HFFc6 (cell line): ENCODE measurements at regions not wholly inside any gene's neighbourhood (a gene's known extent, or its start where the extent isn't known, plus 50 kb on each side); places are given as distances from the start of the nearest gene placed in this dataset.

ENCODE experiments used
- DNase-seq: peaks from one replicate; pipeline ENCODE4 v3.0.0-alpha.2; 2018
- H3K27ac Mint-ChIP-seq: 2 replicates; pipeline ENCODE4 v1.8.0; 2020; ENCODE audit warnings: mild to moderate bottlenecking, mixed read lengths
- H3K27me3 Mint-ChIP-seq: 2 replicates; pipeline ENCODE4 v1.8.0; 2021; ENCODE audit warnings: mild to moderate bottlenecking, moderate library complexity, mixed read lengths; ENCODE audit not compliant: insufficient read depth
- H3K36me3 Mint-ChIP-seq: 2 replicates; pipeline ENCODE4 v1.8.0; 2021; ENCODE audit warnings: low read depth, mixed read lengths
- H3K4me1 Mint-ChIP-seq: 2 replicates; pipeline ENCODE4 v1.8.0; 2020; ENCODE audit warnings: low read depth, mixed read lengths
- H3K4me3 Mint-ChIP-seq: 2 replicates; pipeline ENCODE4 v1.8.0; 2020; ENCODE audit warnings: mild to moderate bottlenecking, moderate library complexity, mixed read lengths
- H3K9me3 Mint-ChIP-seq: 2 replicates; pipeline ENCODE4 v1.8.0; 2020; ENCODE audit warnings: mild to moderate bottlenecking, mixed read lengths
- TF ChIP-seq, protein P1 (sequence below): fragments of 200-600 bp; sonication (generic); IDR thresholded peaks from 2 replicates; pipeline ENCODE4 v1.5.0; 2021; ENCODE audit warnings: antibody characterized with exemption, mild to moderate bottlenecking

DNA sequence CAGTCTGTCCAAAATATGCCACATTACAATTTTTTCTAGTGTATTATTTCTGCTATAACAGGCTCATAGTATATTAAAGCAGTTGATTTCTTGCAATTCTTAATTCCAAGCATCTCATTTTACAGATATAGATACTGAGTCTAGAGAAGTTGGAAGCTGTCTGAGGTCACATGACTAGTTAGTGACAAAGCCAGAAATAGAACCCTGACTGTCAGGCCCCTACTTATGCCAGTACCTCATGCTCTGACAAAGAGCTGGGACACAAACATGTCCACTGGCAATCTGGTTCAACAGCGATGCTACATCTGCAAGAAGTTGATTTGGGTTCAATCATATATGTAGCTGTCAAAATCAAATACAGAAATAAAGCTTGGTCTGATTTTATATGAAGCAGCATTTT is 750.4 kb upstream of the FAM98A start:
- TF ChIP-seq, protein P1, sequence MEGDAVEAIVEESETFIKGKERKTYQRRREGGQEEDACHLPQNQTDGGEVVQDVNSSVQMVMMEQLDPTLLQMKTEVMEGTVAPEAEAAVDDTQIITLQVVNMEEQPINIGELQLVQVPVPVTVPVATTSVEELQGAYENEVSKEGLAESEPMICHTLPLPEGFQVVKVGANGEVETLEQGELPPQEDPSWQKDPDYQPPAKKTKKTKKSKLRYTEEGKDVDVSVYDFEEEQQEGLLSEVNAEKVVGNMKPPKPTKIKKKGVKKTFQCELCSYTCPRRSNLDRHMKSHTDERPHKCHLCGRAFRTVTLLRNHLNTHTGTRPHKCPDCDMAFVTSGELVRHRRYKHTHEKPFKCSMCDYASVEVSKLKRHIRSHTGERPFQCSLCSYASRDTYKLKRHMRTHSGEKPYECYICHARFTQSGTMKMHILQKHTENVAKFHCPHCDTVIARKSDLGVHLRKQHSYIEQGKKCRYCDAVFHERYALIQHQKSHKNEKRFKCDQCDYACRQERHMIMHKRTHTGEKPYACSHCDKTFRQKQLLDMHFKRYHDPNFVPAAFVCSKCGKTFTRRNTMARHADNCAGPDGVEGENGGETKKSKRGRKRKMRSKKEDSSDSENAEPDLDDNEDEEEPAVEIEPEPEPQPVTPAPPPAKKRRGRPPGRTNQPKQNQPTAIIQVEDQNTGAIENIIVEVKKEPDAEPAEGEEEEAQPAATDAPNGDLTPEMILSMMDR: no peak
- no peak for DNase-seq
- Mint-ChIP-seq H3K9me3 (peaks cover 23% of the 10 kb centered on the region), H3K27me3 (no peaks in the 10 kb centered on the region; the same call in 1 of the 2 replicates), H3K36me3 (no peaks in the 10 kb centered on the region), H3K4me3 (no peak overlapping the region), H3K4me1 (no peaks in the 10 kb centered on the region), H3K27ac (no peak overlapping the region)

DNA sequence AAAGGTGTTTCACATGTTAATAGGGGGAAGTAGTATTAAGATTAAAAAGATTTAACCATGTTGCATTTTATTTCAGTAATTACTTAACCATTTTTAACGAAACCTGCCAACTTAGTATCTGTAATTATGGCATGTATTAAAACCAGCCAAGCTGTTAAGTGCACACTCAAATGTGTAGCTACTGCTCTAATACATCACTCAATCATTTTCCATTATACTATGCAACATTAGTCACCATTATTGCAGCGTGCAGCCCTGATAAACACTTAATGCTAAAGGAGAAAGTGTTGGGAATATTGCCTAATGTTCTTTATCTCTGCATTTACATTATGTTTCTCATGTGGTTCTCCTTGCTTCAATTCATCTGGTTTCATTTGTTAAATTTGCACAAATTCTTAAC is 745.9 kb upstream of the FAM98A start:
- no peaks in the 10 kb centered on the region for H3K36me3 Mint-ChIP-seq
- H3K4me3 Mint-ChIP-seq: no peak overlapping the region
- H3K9me3 Mint-ChIP-seq: peaks cover 14% of the 10 kb centered on the region
- H3K27me3 Mint-ChIP-seq: no peaks in the 10 kb centered on the region
- TF ChIP-seq, protein P1: no peak
- H3K4me1 Mint-ChIP-seq: no peaks in the 10 kb centered on the region
- H3K27ac Mint-ChIP-seq: no peak overlapping the region
- no peak for DNase-seq

DNA sequence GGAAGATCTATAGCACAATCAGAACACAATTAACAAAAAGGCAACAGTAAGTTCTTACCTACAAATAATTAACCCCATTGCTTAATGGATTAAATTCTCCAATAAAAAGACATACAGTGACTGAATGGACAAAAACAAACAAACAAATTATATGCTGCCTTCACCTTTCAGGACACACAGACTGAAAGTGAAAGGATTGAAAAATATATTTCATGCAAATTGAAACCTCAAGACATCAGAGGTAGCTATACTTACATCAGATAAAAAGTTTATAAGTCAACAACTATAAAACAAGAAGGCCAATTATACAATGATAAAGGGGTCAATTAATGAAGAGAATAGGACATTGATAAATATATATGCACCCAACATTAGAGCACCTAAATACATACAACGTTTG is 741.2 kb upstream of the FAM98A start:
- H3K36me3 Mint-ChIP-seq: no peaks in the 10 kb centered on the region
- peaks cover 20% of the 10 kb centered on the region for H3K9me3 Mint-ChIP-seq
- no peaks in the 10 kb centered on the region for H3K27me3 Mint-ChIP-seq
- DNase-seq: no peak
- TF ChIP-seq, protein P1: no peak
- no peak overlapping the region for H3K4me3 Mint-ChIP-seq
- H3K27ac Mint-ChIP-seq: no peak overlapping the region
- H3K4me1 Mint-ChIP-seq: no peaks in the 10 kb centered on the region

DNA sequence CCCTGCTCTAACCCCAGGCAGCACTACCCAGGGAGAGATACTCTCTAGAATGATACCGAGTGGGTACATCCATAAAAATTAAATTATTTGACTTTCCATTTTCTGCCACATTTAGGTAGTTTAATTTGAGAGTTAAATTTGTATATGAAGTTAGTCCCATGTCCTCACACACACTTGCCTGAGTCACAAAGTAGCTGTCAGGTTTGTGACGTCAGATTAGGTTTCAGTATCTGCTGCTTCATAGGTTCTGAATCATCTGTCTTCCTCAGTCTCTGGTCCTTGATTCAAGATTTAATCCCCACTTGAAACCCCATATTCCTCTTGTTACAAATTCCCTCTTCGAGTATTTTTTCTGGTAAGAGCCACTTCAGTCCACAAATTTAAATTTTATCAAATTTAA is 738.6 kb upstream of the FAM98A start:
- no peak for DNase-seq
- H3K4me3 Mint-ChIP-seq: no peak overlapping the region
- no peaks in the 10 kb centered on the region for H3K36me3 Mint-ChIP-seq
- no peak overlapping the region for H3K27ac Mint-ChIP-seq
- TF ChIP-seq, protein P1: no peak
- H3K9me3 Mint-ChIP-seq: peaks cover 25% of the 10 kb centered on the region
- no peaks in the 10 kb centered on the region for H3K27me3 Mint-ChIP-seq
- H3K4me1 Mint-ChIP-seq: no peaks in the 10 kb centered on the region

DNA sequence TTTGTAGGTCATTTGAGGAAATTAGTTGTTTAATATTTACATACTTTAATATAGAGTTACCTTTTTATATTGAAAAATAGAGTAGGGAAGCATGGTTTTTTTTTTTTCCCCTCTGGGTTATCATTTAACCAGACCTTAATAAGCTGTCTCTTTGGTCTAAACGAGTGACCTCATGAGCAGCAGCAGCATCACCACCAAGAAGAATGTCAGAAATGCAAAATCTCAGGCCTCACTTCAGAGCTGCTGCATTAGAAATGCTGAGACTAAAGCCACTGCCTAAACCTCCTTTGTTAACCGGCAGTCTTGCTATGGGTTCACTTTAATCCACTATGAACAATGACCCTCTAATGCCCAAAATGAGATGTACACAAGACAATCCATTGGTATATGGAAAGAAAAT is 733.7 kb upstream of the FAM98A start:
- Mint-ChIP-seq H3K9me3 (peaks cover 25% of the 10 kb centered on the region), H3K4me1 (no peaks in the 10 kb centered on the region), H3K4me3 (no peak overlapping the region), H3K36me3 (no peaks in the 10 kb centered on the region), H3K27ac (no peak overlapping the region), H3K27me3 (no peaks in the 10 kb centered on the region)
- TF ChIP-seq, protein P1: no peak
- no peak for DNase-seq

DNA sequence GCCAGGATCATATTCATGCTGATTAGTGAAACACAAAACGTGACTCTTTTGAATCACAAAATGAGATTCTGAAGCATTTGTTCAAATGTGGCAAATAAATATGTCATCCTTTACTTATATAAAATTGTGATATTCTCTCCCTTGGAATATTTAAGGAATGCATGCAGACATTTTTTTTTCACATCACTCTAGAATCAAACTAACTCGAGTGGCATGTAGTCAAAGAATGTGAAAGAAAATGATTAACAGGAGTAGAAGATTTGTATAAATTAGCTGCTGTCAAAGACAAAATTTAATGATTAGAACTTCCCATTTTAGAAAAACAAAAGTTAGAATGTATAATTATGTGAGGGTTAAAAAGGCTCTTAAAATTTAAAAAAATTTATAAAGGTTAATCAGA is 721.0 kb upstream of the FAM98A start:
- peaks cover 21% of the 10 kb centered on the region for H3K9me3 Mint-ChIP-seq
- DNase-seq: no peak
- no peak overlapping the region for H3K4me3 Mint-ChIP-seq
- H3K36me3 Mint-ChIP-seq: no peaks in the 10 kb centered on the region; the same call in 1 of the 2 replicates
- no peak overlapping the region for H3K27ac Mint-ChIP-seq
- H3K27me3 Mint-ChIP-seq: no peaks in the 10 kb centered on the region; the same call in 1 of the 2 replicates
- H3K4me1 Mint-ChIP-seq: no peaks in the 10 kb centered on the region
- TF ChIP-seq, protein P1: no peak
